ENCODE measurements at regions not wholly inside any gene's neighbourhood (a gene's known extent, or its start where the extent isn't known, plus 50 kb on each side); places are given as distances from the start of the nearest gene placed in this dataset.
"Not testable (repeated sequence)": the region's sequence is repeated elsewhere in the genome, so short reads cannot be mapped to it uniquely, and the experiment has no call there.

- no peak for DNase-seq (ENCODE audit: low read depth in 2 of 2)
These were observed 505.4 kb upstream of the AGA start for GRCh38 chr4:177947607-177948006.

DNA sequence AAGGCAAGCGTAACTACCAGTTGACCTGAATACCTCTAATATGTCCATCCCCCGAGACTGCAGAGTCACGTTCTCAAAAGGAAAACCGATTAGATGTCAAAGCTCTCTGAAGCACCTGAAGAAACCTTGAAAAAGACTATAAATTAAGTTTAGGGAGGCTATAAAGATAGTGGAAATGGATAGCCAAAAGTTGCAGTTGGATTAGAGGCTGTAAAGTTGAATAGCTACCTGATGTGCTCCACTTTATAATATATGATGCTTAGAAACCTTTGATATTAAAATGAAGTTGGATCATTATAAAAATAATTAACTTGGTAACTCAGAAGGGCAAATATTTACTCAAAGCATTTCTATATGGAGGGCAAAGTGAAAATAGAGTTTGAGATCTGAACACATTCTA, 506.6 kb upstream of the AGA start:
- DNase-seq (ENCODE audit: low read depth in 2 of 2): no peak

DNA sequence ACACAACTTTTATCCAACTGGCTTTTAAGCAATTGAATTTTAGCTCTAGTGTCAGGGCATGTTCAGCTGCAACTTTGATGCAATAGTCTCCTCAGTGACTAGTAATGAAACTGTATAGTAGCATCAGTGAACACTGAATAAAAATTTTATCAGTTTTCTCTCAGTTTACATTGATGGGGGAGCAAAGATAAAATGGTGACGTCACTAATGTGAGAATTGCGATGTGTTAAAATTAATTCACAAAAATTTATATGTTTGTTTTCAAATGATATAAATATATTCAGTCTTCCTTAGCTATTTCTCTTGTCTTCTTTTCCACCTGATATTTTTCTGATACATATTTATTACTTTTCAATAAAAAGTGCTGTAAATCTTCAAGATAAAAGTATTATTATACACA, 508.8 kb upstream of the AGA start:
- no peak for DNase-seq (ENCODE audit: low read depth in 2 of 2)

- DNase-seq (ENCODE audit: low read depth in 2 of 2): no peak
These were observed 510.5 kb upstream of the AGA start for GRCh38 chr4:177952723-177953122.

- DNase-seq (ENCODE audit: low read depth in 2 of 2): no peak
These were observed 515.5 kb upstream of the AGA start for GRCh38 chr4:177957596-177958360.

DNA sequence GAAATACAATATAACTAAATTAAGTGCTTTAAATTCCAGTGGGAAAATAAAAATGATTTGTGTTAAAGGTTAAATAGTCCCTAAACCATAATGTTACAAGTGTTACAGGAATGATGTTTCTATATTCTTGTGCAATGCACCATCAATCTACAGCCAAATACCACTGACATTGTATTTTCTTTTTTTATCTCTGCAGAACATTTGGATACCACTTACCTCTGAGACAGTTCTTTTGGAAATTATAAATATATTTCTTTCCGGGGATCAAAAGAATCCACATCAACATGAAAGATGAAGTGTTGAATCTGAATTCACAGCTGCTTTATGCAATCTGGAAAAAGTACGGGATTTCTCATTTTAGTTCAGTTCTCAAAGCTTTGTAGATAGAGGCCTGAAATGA, 518.3 kb upstream of the AGA start:
- DNase-seq (ENCODE audit: low read depth in 2 of 2): no peak

- no peak for DNase-seq (ENCODE audit: low read depth in 2 of 2)
These were observed 519.6 kb upstream of the AGA start for GRCh38 chr4:177961761-177962380.

- DNase-seq (ENCODE audit: low read depth in 2 of 2): no peak
These were observed 521.8 kb upstream of the AGA start for GRCh38 chr4:177964061-177964460.

DNA sequence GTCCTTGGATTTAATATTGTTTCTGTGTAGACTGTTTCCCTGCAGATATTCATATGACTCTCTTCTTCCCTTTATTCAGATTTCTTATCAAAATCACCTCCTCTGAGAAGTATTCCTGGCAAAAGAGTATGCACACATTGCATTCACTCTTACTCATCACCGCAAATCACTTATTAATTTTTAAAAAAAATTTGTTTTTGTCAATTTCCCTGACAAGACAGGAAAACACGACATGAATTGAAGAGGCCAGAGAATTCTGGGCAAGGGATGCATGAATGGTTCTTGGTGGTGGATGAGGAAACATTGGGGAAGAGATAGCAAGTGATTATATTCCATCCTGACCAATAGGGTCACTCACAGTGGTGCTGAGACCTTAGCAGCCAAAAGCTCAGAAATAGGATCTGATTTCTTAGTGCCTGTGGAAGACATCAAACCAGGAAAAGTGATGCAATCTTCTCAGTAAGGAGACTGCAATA, 522.5 kb upstream of the AGA start:
- no peak for DNase-seq (ENCODE audit: low read depth in 2 of 2)

GRCh38 chr4:177967328-177967727, 525.1 kb upstream of the AGA start:
- no peak for DNase-seq (ENCODE audit: low read depth in 2 of 2)

DNA sequence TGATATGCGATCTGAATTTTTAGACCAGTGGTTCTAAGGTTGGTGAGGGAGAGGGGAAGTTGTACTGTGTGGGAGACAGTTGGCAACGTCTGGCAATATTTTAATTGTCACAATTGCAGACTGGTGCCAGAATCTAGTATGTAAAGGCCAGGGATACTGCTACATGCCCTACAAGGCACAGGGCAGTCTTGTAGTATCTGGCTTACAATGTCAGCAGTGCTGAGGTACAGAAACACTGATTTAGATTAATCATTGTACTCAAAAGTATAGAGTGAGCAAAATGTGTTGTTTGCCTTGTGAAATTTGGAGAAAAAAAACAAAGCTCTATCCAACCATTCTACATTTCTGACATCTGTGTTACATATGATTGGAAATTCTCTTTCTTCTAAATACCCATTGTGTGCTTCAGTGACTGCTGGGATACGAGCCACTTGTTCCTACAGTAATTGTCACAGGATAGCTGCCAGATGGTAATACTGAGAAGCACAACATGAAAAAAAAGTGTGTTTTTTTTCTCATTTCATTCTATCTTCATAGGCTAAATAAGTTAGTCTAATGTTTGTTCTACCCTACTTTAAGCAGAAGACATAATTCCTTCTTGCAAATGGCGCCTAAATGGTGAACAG, 526.7 kb upstream of the AGA start:
- no peak for DNase-seq (ENCODE audit: low read depth in 2 of 2)

GRCh38 chr4:177974461-177974860, 532.2 kb upstream of the AGA start:
- DNase-seq (ENCODE audit: low read depth in 2 of 2): no peak

DNA sequence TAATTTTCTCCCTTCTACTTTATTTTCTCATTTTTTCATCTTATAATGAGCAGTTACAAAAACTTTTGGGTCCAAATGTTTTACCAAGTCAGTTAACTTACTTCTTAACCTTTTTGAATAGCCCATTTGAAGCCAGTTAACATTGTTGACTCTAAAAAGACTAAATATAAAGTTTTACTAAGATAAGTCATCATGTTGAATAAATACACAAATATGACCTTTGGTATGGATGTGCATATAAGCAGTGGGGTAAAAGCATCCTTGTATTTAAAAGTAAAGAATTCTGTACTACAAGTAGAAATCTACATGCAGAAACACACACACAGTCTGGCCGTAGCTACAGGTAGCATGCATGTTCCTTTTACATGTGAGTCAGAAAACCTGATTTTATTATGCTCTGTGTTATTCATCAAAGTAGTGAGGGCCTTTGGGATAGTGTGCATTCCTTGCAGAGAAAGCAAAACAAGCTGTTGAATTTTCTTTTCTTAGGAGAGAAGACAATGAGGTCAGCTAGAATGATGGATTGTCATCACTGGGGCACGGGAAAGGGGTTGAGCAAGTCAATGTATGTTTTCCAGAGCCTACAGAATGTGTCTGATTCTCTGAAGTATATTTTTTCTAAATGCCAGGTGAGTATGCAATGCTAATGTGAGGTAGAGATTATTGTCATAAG, 533.2 kb upstream of the AGA start:
- DNase-seq (ENCODE audit: low read depth in 2 of 2): no peak

- DNase-seq (ENCODE audit: low read depth in 2 of 2): no peak
These were observed 544.0 kb upstream of the AGA start for GRCh38 chr4:177986236-177986635.

DNA sequence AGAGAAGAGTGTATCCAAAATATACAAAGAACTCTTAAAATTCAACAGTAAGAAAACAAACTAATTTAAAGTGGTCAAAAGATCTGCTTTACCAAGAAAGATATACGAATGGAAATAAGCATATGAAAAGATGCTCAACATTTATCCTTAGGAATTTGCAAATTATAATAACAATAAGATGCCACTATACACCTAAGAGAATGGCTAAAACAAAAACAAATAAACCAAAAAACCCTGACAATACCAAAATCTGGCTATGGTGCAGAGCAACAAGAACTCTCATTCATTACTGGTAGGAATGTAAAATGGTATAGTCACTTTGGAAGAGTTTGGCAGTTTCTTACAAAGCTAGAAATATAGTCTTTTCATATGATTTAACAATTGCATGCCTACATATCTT, 545.7 kb upstream of the AGA start:
- DNase-seq (ENCODE audit: low read depth in 2 of 2): no peak

DNA sequence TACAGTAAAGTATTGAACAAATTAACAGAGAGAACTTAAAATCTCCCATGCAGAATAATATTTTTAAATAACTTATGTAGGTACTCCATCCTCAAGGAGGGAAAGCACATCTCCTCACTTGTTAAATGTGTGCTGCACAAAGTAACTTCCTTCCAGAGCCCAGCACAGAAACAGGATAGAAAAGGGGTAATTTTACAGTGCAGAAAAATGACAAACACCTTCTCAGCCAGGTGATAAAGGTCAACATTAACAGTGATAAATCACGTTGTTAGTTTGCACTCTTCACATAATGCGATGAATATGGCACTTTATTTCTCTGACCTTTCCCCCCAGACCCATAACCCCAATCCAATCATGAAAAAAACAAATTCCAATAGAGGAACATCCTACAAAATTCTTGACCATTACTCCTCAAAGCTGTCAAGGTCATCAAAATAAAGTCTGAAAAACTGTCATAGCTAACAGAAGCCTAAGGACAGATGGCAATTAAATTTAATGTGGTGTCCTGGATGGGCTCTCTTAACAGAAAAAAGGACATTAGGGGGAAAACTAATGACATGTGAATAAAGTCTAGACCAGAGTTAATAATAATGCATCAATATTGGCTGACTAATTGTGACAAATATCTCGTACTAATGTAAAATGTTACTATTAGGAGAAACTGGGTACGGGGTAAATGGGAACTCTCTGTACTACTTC, 547.4 kb upstream of the AGA start:
- no peak for DNase-seq (ENCODE audit: low read depth in 2 of 2)

GRCh38 chr4:178003098-178003657, 560.9 kb upstream of the AGA start:
- DNase-seq (ENCODE audit: low read depth in 2 of 2): no peak

GRCh38 chr4:178010596-178010995, 568.4 kb upstream of the AGA start:
- no peak for DNase-seq (ENCODE audit: low read depth in 2 of 2)

DNA sequence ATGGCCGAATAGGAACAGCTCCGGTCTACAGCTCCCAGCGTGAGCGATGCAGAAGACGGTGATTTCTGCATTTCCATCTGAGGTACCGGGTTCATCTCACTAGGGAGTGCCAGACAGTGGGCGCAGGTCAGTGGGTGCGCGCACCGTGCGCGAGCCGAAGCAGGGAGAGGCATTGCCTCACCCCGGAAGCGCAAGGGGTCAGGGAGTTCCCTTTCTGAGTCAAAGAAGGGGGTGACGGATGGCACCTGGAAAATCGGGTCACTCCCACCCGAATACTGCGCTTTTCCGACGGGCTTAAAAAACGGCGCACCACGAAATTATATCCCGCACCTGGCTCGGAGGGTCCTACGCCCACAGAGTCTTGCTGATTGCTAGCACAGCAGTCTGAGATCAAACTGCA, 572.8 kb upstream of the AGA start:
- not testable (repeated sequence) for DNase-seq (ENCODE audit: low read depth in 2 of 2)

- DNase-seq (ENCODE audit: low read depth in 2 of 2): no peak
These were observed 584.8 kb upstream of the AGA start for GRCh38 chr4:178026999-178027398.

DNA sequence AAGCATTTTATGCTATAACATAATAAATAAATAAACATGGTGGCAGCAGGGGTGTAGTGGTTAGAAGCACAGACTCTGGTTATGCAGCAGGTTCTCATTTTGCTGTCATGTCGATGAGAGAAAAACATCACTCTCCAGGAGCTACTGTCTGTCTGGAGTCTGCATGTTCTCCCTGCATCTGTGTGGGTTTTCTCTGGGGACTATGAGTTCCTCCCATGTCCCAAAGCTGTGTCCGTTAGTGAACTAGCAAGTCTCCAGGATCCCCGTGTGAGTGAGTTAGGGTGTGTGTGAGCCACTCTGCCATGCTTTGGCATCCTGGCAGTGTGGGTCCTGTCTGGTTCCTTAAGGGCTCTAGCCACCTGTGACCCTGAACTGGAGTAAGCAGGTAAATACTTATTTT, 585.6 kb upstream of the AGA start:
- DNase-seq (ENCODE audit: low read depth in 2 of 2): no peak

DNA sequence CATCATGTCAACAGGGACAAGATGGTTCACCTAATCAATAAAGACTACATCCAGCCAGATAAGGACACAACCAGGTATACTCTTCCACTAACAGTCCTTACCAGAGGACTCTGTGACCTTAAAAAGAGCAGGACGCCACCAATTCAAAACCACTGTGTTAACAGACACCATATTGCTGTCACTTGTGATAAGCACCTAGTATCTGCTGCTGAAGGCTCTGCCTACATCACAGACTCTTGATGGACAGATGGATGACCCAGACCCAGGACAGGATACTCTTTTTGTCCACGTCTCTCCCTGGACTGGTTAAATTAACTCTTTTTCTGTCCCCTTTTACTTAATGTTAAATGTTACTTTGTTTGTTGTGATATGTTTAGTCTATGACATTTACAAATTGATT, 586.2 kb upstream of the AGA start:
- DNase-seq (ENCODE audit: low read depth in 2 of 2): no peak
